Skeletal muscle satellite cell (primary cell): ENCODE measurements at regions not wholly inside any gene's neighbourhood (a gene's known extent, or its start where the extent isn't known, plus 50 kb on each side); places are given as distances from the start of the nearest gene placed in this dataset.
A peak's percentile ranks its signal among the peaks of the same experiment; 100 is the strongest.

Experiments used
- H3K27me3 ChIP-seq: 2 replicates; pipeline ENCODE4 v1.7.0; 2013; ENCODE audit warnings: low read length; ENCODE audit not compliant: control insufficient read depth, insufficient read depth
- H3K36me3 ChIP-seq: 2 replicates; pipeline ENCODE4 v1.7.0; 2013; ENCODE audit warnings: mild to moderate bottlenecking, control low read depth, low read length; ENCODE audit not compliant: insufficient read depth
- H3K4me1 ChIP-seq: 2 replicates; pipeline ENCODE4 v1.7.0; 2013; ENCODE audit warnings: low read length; ENCODE audit not compliant: control insufficient read depth, insufficient read depth
- H3K4me2 ChIP-seq: 2 replicates; pipeline ENCODE4 v1.7.0; 2013; ENCODE audit warnings: mild to moderate bottlenecking, low read length
- H3K4me3 ChIP-seq: 2 replicates; pipeline ENCODE4 v1.7.0; 2013; ENCODE audit warnings: low read length
- H3K9ac ChIP-seq: 2 replicates; pipeline ENCODE4 v1.7.0; 2013; ENCODE audit warnings: mild to moderate bottlenecking, low read depth, low read length, moderate library complexity
- H3K9me3 ChIP-seq: replicated peaks from 2 replicates; pipeline ENCODE4 v1.7.0; 2013; ENCODE audit warnings: mild to moderate bottlenecking, control low read depth, low read length

GRCh38 chr1:181142096-181142958 lies 53.8 kb downstream of the IER5 start:
- Histone ChIP-seq H3K27me3 (no peaks in the 10 kb centered on the region), H3K4me3 (peak overlapping the region; percentile 47), H3K9me3 (no peaks in the 10 kb centered on the region), H3K4me1 (peaks cover 36% of the 10 kb centered on the region), H3K36me3 (no peaks in the 10 kb centered on the region), H3K4me2 (peak overlapping the region; percentile 74), H3K9ac (peak overlapping the region; percentile 68)

GRCh38 chr1:181143102-181143859 lies 54.8 kb downstream of the IER5 start:
- Histone ChIP-seq H3K27me3 (no peaks in the 10 kb centered on the region), H3K9ac (no peak overlapping the region), H3K4me1 (peaks cover 36% of the 10 kb centered on the region), H3K4me3 (no peak overlapping the region), H3K4me2 (no peak overlapping the region), H3K36me3 (no peaks in the 10 kb centered on the region), H3K9me3 (no peaks in the 10 kb centered on the region)

GRCh38 chr1:181144238-181144637 lies 55.7 kb downstream of the IER5 start:
- no peak overlapping the region for H3K9ac ChIP-seq
- no peaks in the 10 kb centered on the region for H3K9me3 ChIP-seq
- no peak overlapping the region for H3K4me3 ChIP-seq
- peaks cover 32% of the 10 kb centered on the region for H3K4me1 ChIP-seq
- H3K4me2 ChIP-seq: no peak overlapping the region
- H3K36me3 ChIP-seq: no peaks in the 10 kb centered on the region
- no peaks in the 10 kb centered on the region for H3K27me3 ChIP-seq

- H3K4me1 ChIP-seq: peaks cover 18% of the 10 kb centered on the region
- no peak overlapping the region for H3K9ac ChIP-seq
- no peaks in the 10 kb centered on the region for H3K9me3 ChIP-seq
- H3K36me3 ChIP-seq: no peaks in the 10 kb centered on the region
- no peak overlapping the region for H3K4me3 ChIP-seq
- no peak overlapping the region for H3K4me2 ChIP-seq
- no peaks in the 10 kb centered on the region for H3K27me3 ChIP-seq
Observed at GRCh38 chr1:181148636-181149035, 60.1 kb downstream of the IER5 start.

- Histone ChIP-seq H3K4me1 (peaks cover 18% of the 10 kb centered on the region), H3K36me3 (no peaks in the 10 kb centered on the region), H3K9me3 (no peaks in the 10 kb centered on the region), H3K27me3 (no peaks in the 10 kb centered on the region), H3K9ac (no peak overlapping the region), H3K4me3 (no peak overlapping the region), H3K4me2 (no peak overlapping the region)
Observed at GRCh38 chr1:181149326-181150125, 61.0 kb downstream of the IER5 start.

- H3K4me1 ChIP-seq: peaks cover 18% of the 10 kb centered on the region
- no peaks in the 10 kb centered on the region for H3K36me3 ChIP-seq
- no peak overlapping the region for H3K4me3 ChIP-seq
- H3K4me2 ChIP-seq: no peak overlapping the region
- H3K9me3 ChIP-seq: no peaks in the 10 kb centered on the region
- no peaks in the 10 kb centered on the region for H3K27me3 ChIP-seq
- no peak overlapping the region for H3K9ac ChIP-seq
Observed at GRCh38 chr1:181150273-181150672, 61.8 kb downstream of the IER5 start.

GRCh38 chr1:181150842-181151241 lies 62.3 kb downstream of the IER5 start:
- Histone ChIP-seq H3K36me3 (no peaks in the 10 kb centered on the region), H3K4me2 (no peak overlapping the region), H3K4me3 (no peak overlapping the region), H3K4me1 (peaks cover 18% of the 10 kb centered on the region), H3K9ac (no peak overlapping the region), H3K9me3 (no peaks in the 10 kb centered on the region), H3K27me3 (no peaks in the 10 kb centered on the region)

- no peaks in the 10 kb centered on the region for H3K27me3 ChIP-seq
- H3K9ac ChIP-seq: no peak overlapping the region
- H3K4me3 ChIP-seq: no peak overlapping the region
- H3K4me2 ChIP-seq: no peak overlapping the region
- no peaks in the 10 kb centered on the region for H3K36me3 ChIP-seq
- no peaks in the 10 kb centered on the region for H3K9me3 ChIP-seq
- H3K4me1 ChIP-seq: peaks cover 18% of the 10 kb centered on the region
Observed at GRCh38 chr1:181151378-181152326, 63.2 kb downstream of the IER5 start.

- Histone ChIP-seq H3K9me3 (no peaks in the 10 kb centered on the region), H3K27me3 (no peaks in the 10 kb centered on the region), H3K4me1 (peaks cover 18% of the 10 kb centered on the region), H3K9ac (peak overlapping the region; percentile 40), H3K4me2 (peak overlapping the region; percentile 69), H3K4me3 (peak overlapping the region; percentile 44), H3K36me3 (no peaks in the 10 kb centered on the region)
Observed at GRCh38 chr1:181152892-181153633, 64.6 kb downstream of the IER5 start.

- Histone ChIP-seq H3K4me2 (no peak overlapping the region), H3K9ac (no peak overlapping the region), H3K9me3 (no peaks in the 10 kb centered on the region), H3K4me3 (no peak overlapping the region), H3K36me3 (no peaks in the 10 kb centered on the region), H3K4me1 (peaks cover 18% of the 10 kb centered on the region), H3K27me3 (no peaks in the 10 kb centered on the region)
Observed at GRCh38 chr1:181153634-181153961, 65.1 kb downstream of the IER5 start.
